Psoas muscle (tissue), 7 donors: ENCODE measurements at regions not wholly inside any gene's neighbourhood (a gene's known extent, or its start where the extent isn't known, plus 50 kb on each side); places are given as distances from the start of the nearest gene placed in this dataset.

Experiments used
- ATAC-seq, 4 donors: fragments of 200-7000 bp; cut with Tn5 transposase; one replicate each; pipeline ENCODE4 v1.9.1; 2020; ENCODE audit warnings: moderate library complexity in 3 of 4, mild to moderate bottlenecking in 2 of 4
- DNase-seq, 2 donors: peaks; one replicate each; pipeline ENCODE4 v3.0.0-alpha.2; 2020
- H3K27ac ChIP-seq: fragments of 200-600 bp; one replicate; pipeline ENCODE4 v1.8.0; 2022
- H3K27me3 ChIP-seq, 3 donors: fragments of 200-600 bp in 1 of 3; one replicate each; pipeline versions ENCODE4 v1.6.1 to v1.8.0; 2013 to 2022; ENCODE audit warnings: low read length in 2 of 3, mild to moderate bottlenecking in 2 of 3, moderate library complexity in 1 of 3; ENCODE audit not compliant: insufficient read depth in 3 of 3
- H3K36me3 ChIP-seq, 2 donors: fragments of 200-600 bp in 1 of 2; one replicate each; pipeline versions ENCODE4 v1.6.1 to v1.8.0; 2013 to 2022; ENCODE audit warnings: low read depth in 1 of 2, mild to moderate bottlenecking in 1 of 2, moderate library complexity in 1 of 2; ENCODE audit not compliant: insufficient read depth in 1 of 2
- H3K4me1 ChIP-seq: fragments of 200-600 bp; one replicate; pipeline ENCODE4 v1.8.0; 2022
- H3K4me3 ChIP-seq: fragments of 200-600 bp; one replicate; pipeline ENCODE4 v1.8.0; 2022; ENCODE audit warnings: mild to moderate bottlenecking
- H3K9me3 ChIP-seq: fragments of 200-600 bp; one replicate; pipeline ENCODE4 v1.8.0; 2022
- WGBS, 3 donors: extraction: QIAGEN DNeasy Blood & Tissue Kit; methylation state at CpG; one replicate each; pipeline versions ENCODE4 v1.1.6 to v1.1.7; 2013; 5-methylcytosine and 5-hydroxymethylcytosine counted together
- intact Hi-C, 2 donors: fragments of 100-400 bp; cut with DNase I; formaldehyde crosslinking; loops; one replicate each; pipeline versions ENCODE4 v1.11.0 to v1.14.2; 2022
- TF ChIP-seq, protein P1 (sequence below): fragments of 200-600 bp; IDR thresholded peaks from one replicate; pipeline ENCODE4 v1.8.0; 2022; ENCODE audit warnings: antibody characterized with exemption
- donor health status: healthy with polysubstance abuse.
- donor health status: DM: no; HTN: no; CAD: no; lungs with moderate emphysema.
- donor health status: Bipolar disorder and iron deficiency.
- donor health status: healthy.
- donor health status: DM: yes; HTN: yes; CAD: no.
- donor health status: DM: no; HTN: no; CAD: no.
- donor health status: DM: yes; HTN: yes; CAD: no.

DNA sequence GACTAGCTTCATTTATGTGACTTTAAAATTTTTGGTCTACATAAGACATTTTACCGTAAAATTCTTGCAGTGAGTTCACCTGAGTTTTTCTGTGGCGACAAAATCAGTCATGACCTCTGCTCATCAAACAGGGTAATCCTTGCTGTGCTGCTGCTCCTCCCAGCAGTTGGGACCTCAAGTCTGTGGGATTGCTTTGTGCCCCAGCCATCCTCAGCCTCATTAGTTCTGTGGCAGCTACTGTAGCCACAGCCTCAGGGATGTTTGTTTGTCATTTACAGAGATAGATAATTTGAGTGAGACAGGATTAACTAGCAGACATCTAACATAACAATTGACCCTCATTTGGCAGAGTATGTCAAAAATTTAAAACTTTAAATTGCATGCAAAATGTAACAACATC lies 357.0 kb downstream of the PCNX1 start:
- WGBS, 3 donors, result 88 to 92% (median 90%) methylated on average over 2 of the region's 2 CpGs
- no peaks in the 10 kb centered on the region for H3K4me1 ChIP-seq
- H3K4me3 ChIP-seq, result no peak overlapping the region
- H3K9me3 ChIP-seq, result peaks cover 4% of the 10 kb centered on the region
- DNase-seq, result no peak
- H3K27ac ChIP-seq, result no peak overlapping the region
- intact Hi-C loops, result no loop called here
- H3K27me3 ChIP-seq, result no peaks in the 10 kb centered on the region
- no peaks in the 10 kb centered on the region for H3K36me3 ChIP-seq
- ATAC-seq, result no peak
- TF ChIP-seq, protein P1, sequence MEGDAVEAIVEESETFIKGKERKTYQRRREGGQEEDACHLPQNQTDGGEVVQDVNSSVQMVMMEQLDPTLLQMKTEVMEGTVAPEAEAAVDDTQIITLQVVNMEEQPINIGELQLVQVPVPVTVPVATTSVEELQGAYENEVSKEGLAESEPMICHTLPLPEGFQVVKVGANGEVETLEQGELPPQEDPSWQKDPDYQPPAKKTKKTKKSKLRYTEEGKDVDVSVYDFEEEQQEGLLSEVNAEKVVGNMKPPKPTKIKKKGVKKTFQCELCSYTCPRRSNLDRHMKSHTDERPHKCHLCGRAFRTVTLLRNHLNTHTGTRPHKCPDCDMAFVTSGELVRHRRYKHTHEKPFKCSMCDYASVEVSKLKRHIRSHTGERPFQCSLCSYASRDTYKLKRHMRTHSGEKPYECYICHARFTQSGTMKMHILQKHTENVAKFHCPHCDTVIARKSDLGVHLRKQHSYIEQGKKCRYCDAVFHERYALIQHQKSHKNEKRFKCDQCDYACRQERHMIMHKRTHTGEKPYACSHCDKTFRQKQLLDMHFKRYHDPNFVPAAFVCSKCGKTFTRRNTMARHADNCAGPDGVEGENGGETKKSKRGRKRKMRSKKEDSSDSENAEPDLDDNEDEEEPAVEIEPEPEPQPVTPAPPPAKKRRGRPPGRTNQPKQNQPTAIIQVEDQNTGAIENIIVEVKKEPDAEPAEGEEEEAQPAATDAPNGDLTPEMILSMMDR, result no peak

DNA sequence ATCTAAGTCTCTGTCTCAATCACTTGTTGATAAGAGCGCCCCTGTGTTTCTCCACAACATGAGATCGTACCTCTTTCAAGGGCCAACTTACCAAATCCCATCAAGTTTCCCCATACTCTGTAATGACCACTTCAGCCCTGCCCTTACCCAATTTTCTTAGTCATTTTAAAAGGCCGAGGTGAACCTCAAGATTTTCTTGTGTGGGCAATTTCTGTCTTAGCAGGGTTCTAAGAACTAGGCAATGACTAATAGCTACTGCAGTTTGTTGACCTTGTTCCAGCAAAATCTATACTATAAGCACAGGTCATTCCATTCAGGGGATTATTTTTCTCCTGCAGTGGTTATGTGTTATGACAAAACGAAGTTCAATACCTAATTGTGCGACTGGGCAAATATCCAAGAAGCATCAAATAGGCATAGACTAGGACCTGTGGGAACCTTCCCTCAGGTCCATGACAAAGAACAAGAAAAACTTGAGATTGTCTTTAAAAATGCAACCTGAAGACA lies 359.8 kb downstream of the PCNX1 start:
- ATAC-seq (no peak), DNase-seq (no peak)
- no peak overlapping the region for H3K4me3 ChIP-seq
- TF ChIP-seq, protein P1, result no peak
- WGBS, 3 donors, result 79 to 81% (median 81%) methylated on average over 5 of the region's 5 CpGs
- H3K36me3 ChIP-seq, result no peaks in the 10 kb centered on the region
- H3K27ac ChIP-seq, result no peak overlapping the region
- intact Hi-C loops, result no loop called here
- H3K4me1 ChIP-seq, result no peaks in the 10 kb centered on the region
- H3K27me3 ChIP-seq, result no peaks in the 10 kb centered on the region
- no peaks in the 10 kb centered on the region for H3K9me3 ChIP-seq

DNA sequence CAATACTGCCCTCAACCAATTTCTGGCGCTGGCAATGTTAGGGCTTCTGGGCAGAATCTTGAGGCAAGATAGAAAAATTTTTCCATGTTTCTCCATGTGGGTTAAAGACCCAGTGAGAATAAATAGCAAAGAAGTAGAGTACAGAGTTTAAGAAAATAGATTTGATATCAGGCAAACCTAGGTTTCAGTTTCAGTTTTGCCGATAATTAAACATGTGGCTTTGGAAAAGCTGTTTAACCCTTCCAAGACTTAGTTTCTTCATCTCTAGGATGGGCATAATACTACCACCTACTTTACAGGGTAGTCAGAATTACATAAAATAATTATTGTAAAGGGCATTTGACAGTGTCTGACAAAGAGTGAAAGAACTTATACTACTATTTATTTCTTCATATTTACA lies 360.4 kb downstream of the PCNX1 start:
- intact Hi-C loops, result no loop called here

DNA sequence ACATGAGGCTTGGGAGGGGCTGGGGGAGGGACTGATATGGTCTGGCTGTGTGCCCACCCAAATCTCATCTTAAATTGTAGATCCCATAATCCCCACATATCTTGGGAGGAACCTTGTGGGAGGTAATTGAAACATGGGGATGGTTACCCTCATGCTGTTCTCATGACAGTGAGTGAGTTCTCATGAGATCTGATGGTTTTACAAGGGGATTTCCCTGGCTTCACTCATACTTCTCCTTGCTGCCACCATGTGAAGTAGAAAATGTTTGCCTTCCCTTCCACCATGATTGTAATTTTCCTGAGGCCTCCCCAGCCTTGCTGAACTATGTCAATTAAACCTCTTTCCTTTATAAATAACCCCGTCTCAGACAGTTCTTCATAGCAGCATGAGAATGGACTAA lies 362.9 kb downstream of the PCNX1 start:
- Histone ChIP-seq H3K4me3 (no peak overlapping the region), H3K4me1 (no peaks in the 10 kb centered on the region), H3K27ac (no peak overlapping the region), H3K27me3 (no peaks in the 10 kb centered on the region), H3K36me3 (no peaks in the 10 kb centered on the region), H3K9me3 (no peaks in the 10 kb centered on the region)
- intact Hi-C loops, result no loop called here
- no peak for ATAC-seq
- TF ChIP-seq, protein P1, result no peak
- no peak for DNase-seq
- WGBS, 3 donors, result 87 to 93% (median 90%) methylated on average over 1 of the region's 1 CpG

More for the DNA sequence above, 360.4 kb downstream of the PCNX1 start:
- TF ChIP-seq, protein P1, result no peak
- ATAC-seq, result no peak
- Histone ChIP-seq H3K27ac (no peak overlapping the region), H3K36me3 (no peaks in the 10 kb centered on the region), H3K4me3 (no peak overlapping the region), H3K27me3 (no peaks in the 10 kb centered on the region), H3K9me3 (no peaks in the 10 kb centered on the region), H3K4me1 (no peaks in the 10 kb centered on the region)
- 45 to 47% (median 46%) methylated on average over 2 of the region's 2 CpGs for WGBS, 3 donors
- DNase-seq, result no peak

DNA sequence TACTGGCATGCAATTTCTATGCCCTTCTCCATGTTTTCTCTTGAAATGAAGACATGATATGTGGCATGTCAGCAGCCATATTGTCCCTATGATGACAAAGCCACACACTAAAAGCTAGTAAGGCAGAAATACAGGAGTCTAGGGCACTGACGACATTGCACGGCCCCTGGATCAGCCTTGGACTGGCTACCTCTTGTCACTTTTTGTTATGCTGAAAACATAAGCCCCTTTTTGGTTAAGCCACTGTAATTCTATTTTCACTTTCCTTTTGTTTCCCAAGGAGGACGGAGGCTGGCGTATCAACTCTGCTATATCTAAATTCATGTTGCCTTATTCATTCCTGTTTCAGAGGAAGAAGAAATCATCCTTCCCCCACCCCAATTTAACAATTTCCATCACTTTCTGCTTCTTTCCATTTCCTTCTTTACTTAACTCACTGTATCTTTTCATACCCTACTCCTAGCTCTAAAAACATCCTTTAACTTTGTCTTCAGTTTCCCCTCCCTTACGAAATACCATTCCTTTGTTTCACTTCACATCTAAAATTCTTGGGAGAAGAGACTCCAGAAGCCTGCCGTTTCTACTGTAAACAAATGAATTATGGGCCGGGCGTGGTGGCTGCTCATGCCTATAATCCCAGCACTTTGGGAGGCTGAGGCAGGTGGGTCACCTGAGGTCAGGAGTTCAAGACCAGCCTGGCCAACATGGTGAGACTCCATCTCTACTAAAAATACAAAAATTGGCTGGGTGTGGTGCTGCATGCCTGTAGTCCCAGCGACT lies 364.1 kb downstream of the PCNX1 start:
- DNase-seq, result no peak
- Histone ChIP-seq H3K36me3 (no peaks in the 10 kb centered on the region), H3K27ac (no peak overlapping the region), H3K4me3 (no peak overlapping the region), H3K4me1 (no peaks in the 10 kb centered on the region), H3K9me3 (no peaks in the 10 kb centered on the region), H3K27me3 (peaks cover 0 to 3% (median 0%) of the 10 kb centered on the region in 3 donors)
- no peak for ATAC-seq
- TF ChIP-seq, protein P1, result no peak
- intact Hi-C loops, result no loop called here
- WGBS, 3 donors, result 84 to 87% (median 86%) methylated on average over 9 of the region's 9 CpGs
